Spinal cord (tissue), 9 donors: ENCODE measurements at regions not wholly inside any gene's neighbourhood (a gene's known extent, or its start where the extent isn't known, plus 50 kb on each side); places are given as distances from the start of the nearest gene placed in this dataset.

Experiments used
- DNase-seq, 6 donors: peaks; one replicate each; pipeline versions ENCODE4 v3.0.0 to v3.0.0-alpha.2; 2013 to 2015; ENCODE audit warnings: low spot score in 6 of 6, low read depth in 4 of 6
- H3K27ac ChIP-seq: one replicate; pipeline ENCODE4 v1.5.1; 2013; ENCODE audit warnings: low read depth, low read length, control low read depth
- H3K27me3 ChIP-seq: one replicate; pipeline ENCODE4 v1.6.1; 2013; ENCODE audit warnings: low read length; ENCODE audit not compliant: control insufficient read depth, insufficient read depth
- H3K36me3 ChIP-seq: one replicate; pipeline ENCODE4 v1.6.1; 2013; ENCODE audit warnings: low read length; ENCODE audit not compliant: control insufficient read depth, insufficient read depth
- H3K4me1 ChIP-seq: one replicate; pipeline ENCODE4 v1.6.1; 2013; ENCODE audit warnings: low read length; ENCODE audit not compliant: control insufficient read depth, insufficient read depth
- H3K4me3 ChIP-seq: one replicate; pipeline ENCODE4 v1.5.1; 2013; ENCODE audit warnings: low read depth, low read length, control low read depth
- H3K9me3 ChIP-seq: one replicate; pipeline ENCODE4 v1.6.1; 2013; ENCODE audit warnings: low read length; ENCODE audit not compliant: control insufficient read depth, insufficient read depth
- WGBS: methylation state at CpG from one replicate; pipeline ENCODE4 v1.1.5; 2013; ENCODE audit warnings: missing lambda C conversion rate; ENCODE audit not compliant: insufficient coverage; 5-methylcytosine and 5-hydroxymethylcytosine counted together
- donor health status: healthy.

GRCh38 chr5:57094753-57095683 is 78.8 kb upstream of the GPBP1 start:
- Histone ChIP-seq H3K27me3 (no peaks in the 10 kb centered on the region), H3K27ac (no peak overlapping the region), H3K36me3 (no peaks in the 10 kb centered on the region), H3K9me3 (no peaks in the 10 kb centered on the region), H3K4me1 (no peaks in the 10 kb centered on the region), H3K4me3 (no peak overlapping the region)
- 84% methylated on average over 10 of the region's 10 CpGs for WGBS
- DNase-seq = no peak

GRCh38 chr5:57097526-57097925 is 76.3 kb upstream of the GPBP1 start:
- Histone ChIP-seq H3K4me3 (no peak overlapping the region), H3K27me3 (no peaks in the 10 kb centered on the region), H3K27ac (no peak overlapping the region), H3K4me1 (no peaks in the 10 kb centered on the region), H3K36me3 (no peaks in the 10 kb centered on the region), H3K9me3 (no peaks in the 10 kb centered on the region)
- DNase-seq = no peak
- 92% methylated on average over 6 of the region's 8 CpGs for WGBS

- Histone ChIP-seq H3K36me3 (no peaks in the 10 kb centered on the region), H3K4me3 (no peak overlapping the region), H3K27ac (no peak overlapping the region), H3K27me3 (no peaks in the 10 kb centered on the region), H3K4me1 (no peaks in the 10 kb centered on the region), H3K9me3 (no peaks in the 10 kb centered on the region)
- DNase-seq = no peak
- WGBS = 64% methylated on average over 2 of the region's 8 CpGs
These were observed 71.5 kb upstream of the GPBP1 start for GRCh38 chr5:57102189-57102904.

- Histone ChIP-seq H3K4me1 (no peaks in the 10 kb centered on the region), H3K27ac (no peak overlapping the region), H3K4me3 (no peak overlapping the region), H3K27me3 (no peaks in the 10 kb centered on the region), H3K9me3 (no peaks in the 10 kb centered on the region), H3K36me3 (no peaks in the 10 kb centered on the region)
- DNase-seq = no peak
These were observed 71.0 kb upstream of the GPBP1 start for GRCh38 chr5:57102905-57103255.

- DNase-seq = no peak
- Histone ChIP-seq H3K9me3 (no peaks in the 10 kb centered on the region), H3K36me3 (no peaks in the 10 kb centered on the region), H3K4me3 (no peak overlapping the region), H3K27me3 (no peaks in the 10 kb centered on the region), H3K4me1 (no peaks in the 10 kb centered on the region), H3K27ac (no peak overlapping the region)
- 90% methylated on average over 3 of the region's 5 CpGs for WGBS
These were observed 70.4 kb upstream of the GPBP1 start for GRCh38 chr5:57103317-57103907.

- H3K4me1 ChIP-seq = no peaks in the 10 kb centered on the region
- no peak overlapping the region for H3K4me3 ChIP-seq
- no peaks in the 10 kb centered on the region for H3K27me3 ChIP-seq
- H3K36me3 ChIP-seq = no peaks in the 10 kb centered on the region
- H3K27ac ChIP-seq = no peak overlapping the region
- DNase-seq = no peak
- H3K9me3 ChIP-seq = no peaks in the 10 kb centered on the region
- 100% methylated on average over 2 of the region's 2 CpGs for WGBS
These were observed 67.2 kb upstream of the GPBP1 start for GRCh38 chr5:57106661-57107060.

- Histone ChIP-seq H3K27ac (no peak overlapping the region), H3K27me3 (no peaks in the 10 kb centered on the region), H3K9me3 (no peaks in the 10 kb centered on the region), H3K4me3 (no peak overlapping the region), H3K36me3 (no peaks in the 10 kb centered on the region), H3K4me1 (no peaks in the 10 kb centered on the region)
- 14% methylated on average over 1 of the region's 2 CpGs for WGBS
- peak in 1 of 6 donors; percentile 6 for DNase-seq
These were observed 61.9 kb upstream of the GPBP1 start for GRCh38 chr5:57111993-57112392.

GRCh38 chr5:57113481-57113880 is 60.4 kb upstream of the GPBP1 start:
- no peaks in the 10 kb centered on the region for H3K4me1 ChIP-seq
- H3K36me3 ChIP-seq = no peaks in the 10 kb centered on the region
- no peaks in the 10 kb centered on the region for H3K9me3 ChIP-seq
- no peak overlapping the region for H3K4me3 ChIP-seq
- DNase-seq = no peak
- no peaks in the 10 kb centered on the region for H3K27me3 ChIP-seq
- no peak overlapping the region for H3K27ac ChIP-seq

GRCh38 chr5:57117596-57117995 is 56.3 kb upstream of the GPBP1 start:
- WGBS = 71% methylated on average over 1 of the region's 1 CpG
- H3K36me3 ChIP-seq = no peaks in the 10 kb centered on the region
- H3K4me1 ChIP-seq = no peaks in the 10 kb centered on the region
- no peak overlapping the region for H3K27ac ChIP-seq
- H3K27me3 ChIP-seq = no peaks in the 10 kb centered on the region
- no peak for DNase-seq
- no peaks in the 10 kb centered on the region for H3K9me3 ChIP-seq
- H3K4me3 ChIP-seq = no peak overlapping the region
